Esophagus squamous epithelium (tissue), 4 donors: ENCODE measurements at regions not wholly inside any gene's neighbourhood (a gene's known extent, or its start where the extent isn't known, plus 50 kb on each side); places are given as distances from the start of the nearest gene placed in this dataset.

Source experiments
- POLR2A ChIP-seq, 4 donors: fragments of 450-650 bp; IDR thresholded peaks; one replicate each; pipeline ENCODE4 v1.6.1; 2017; ENCODE audit warnings: antibody characterized with exemption in 4 of 4, mild to moderate bottlenecking in 4 of 4, moderate library complexity in 3 of 4
- TF ChIP-seq, protein P1 (sequence below), 6 experiments: fragments of 450-650 bp in 4 of 6; fragments of 200-600 bp in 2 of 6; sonication (generic) in 2 of 6; IDR thresholded peaks; one replicate each; pipeline ENCODE4 v1.5.1; 2016 to 2019; ENCODE audit warnings: antibody characterized with exemption in 6 of 6, mild to moderate bottlenecking in 4 of 6, moderate library complexity in 4 of 6

DNA sequence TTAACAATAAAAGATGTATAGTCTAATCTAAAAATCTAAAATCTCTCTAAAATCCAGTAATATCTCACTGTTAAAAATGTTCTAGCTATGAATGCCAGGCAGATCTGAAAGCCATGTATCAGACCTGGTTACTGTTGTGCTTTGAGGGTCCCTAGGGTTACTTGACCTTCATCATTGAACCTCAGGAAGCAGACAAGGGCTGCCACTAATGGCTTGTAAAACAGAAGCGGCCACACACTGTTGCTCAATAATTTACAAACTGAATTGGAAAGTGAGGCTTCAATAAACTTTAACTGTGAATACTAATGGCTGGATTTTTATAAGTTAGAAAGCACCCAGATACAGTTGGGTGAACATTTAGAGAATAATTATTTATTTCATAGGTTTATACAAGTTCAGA lies 198.0 kb upstream of the RPS23 start:
- TF ChIP-seq, protein P1, sequence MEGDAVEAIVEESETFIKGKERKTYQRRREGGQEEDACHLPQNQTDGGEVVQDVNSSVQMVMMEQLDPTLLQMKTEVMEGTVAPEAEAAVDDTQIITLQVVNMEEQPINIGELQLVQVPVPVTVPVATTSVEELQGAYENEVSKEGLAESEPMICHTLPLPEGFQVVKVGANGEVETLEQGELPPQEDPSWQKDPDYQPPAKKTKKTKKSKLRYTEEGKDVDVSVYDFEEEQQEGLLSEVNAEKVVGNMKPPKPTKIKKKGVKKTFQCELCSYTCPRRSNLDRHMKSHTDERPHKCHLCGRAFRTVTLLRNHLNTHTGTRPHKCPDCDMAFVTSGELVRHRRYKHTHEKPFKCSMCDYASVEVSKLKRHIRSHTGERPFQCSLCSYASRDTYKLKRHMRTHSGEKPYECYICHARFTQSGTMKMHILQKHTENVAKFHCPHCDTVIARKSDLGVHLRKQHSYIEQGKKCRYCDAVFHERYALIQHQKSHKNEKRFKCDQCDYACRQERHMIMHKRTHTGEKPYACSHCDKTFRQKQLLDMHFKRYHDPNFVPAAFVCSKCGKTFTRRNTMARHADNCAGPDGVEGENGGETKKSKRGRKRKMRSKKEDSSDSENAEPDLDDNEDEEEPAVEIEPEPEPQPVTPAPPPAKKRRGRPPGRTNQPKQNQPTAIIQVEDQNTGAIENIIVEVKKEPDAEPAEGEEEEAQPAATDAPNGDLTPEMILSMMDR (IDR thresholded peaks at IDR 0.05): no peak
- TF ChIP-seq POLR2A (IDR thresholded peaks at IDR 0.05): no peak
